ENCODE measurements at regions not wholly inside any gene's neighbourhood (a gene's known extent, or its start where the extent isn't known, plus 50 kb on each side); places are given as distances from the start of the nearest gene placed in this dataset.

GRCh38 chr5:125813221-125813974 is 609.8 kb upstream of the GRAMD2B start:
- TF ChIP-seq CTCF (IDR thresholded peaks at IDR 0.05): no peak
- TF ChIP-seq POLR2A (IDR thresholded peaks at IDR 0.05): no peak
- no peak for TF ChIP-seq POLR2AphosphoS5 (IDR thresholded peaks at IDR 0.05)
- no peak for TF ChIP-seq EP300 (IDR thresholded peaks at IDR 0.05; ENCODE audit: low read depth)
